BJ (cell line): ENCODE measurements at regions not wholly inside any gene's neighbourhood (a gene's known extent, or its start where the extent isn't known, plus 50 kb on each side); places are given as distances from the start of the nearest gene placed in this dataset.

ENCODE experiments used
- CTCF ChIA-PET: fragments of 350-600 bp; formaldehyde crosslinking; extraction: SDS; loops from one replicate; lab custom pipeline; 2021; ENCODE audit warnings: antibody characterized with exemption, inconsistent platforms; lab: Yijun Ruan, JAX
- POLR2A ChIA-PET: fragments of 300-600 bp; sonication (Branson Sonifier 250); formaldehyde crosslinking; extraction: SDS; loops from one replicate; lab custom pipeline; 2021; ENCODE audit warnings: antibody characterized with exemption; lab: Charles Lee
- DNase-seq: peaks from one replicate; pipeline ENCODE4 v3.0.0-alpha.2; 2011; ENCODE audit warnings: low read depth
- H3K27me3 ChIP-seq: 2 replicates; pipeline ENCODE4 v1.6.0; 2011; ENCODE audit warnings: low read length; ENCODE audit not compliant: control insufficient read depth, insufficient read depth
- H3K36me3 ChIP-seq: 2 replicates; pipeline ENCODE4 v1.5.1; 2011; ENCODE audit warnings: low read length; ENCODE audit not compliant: control insufficient read depth, insufficient read depth
- H3K4me3 ChIP-seq: 2 replicates; pipeline ENCODE4 v1.5.1; 2011; ENCODE audit warnings: low read depth, mild to moderate bottlenecking, control low read depth, low read length
- TF ChIP-seq, protein P1 (sequence below): IDR thresholded peaks from 2 replicates; pipeline ENCODE4 v1.5.1; 2011; ENCODE audit warnings: low read depth, mild to moderate bottlenecking, control low read depth, inconsistent platforms, low read length, moderate library complexity; ENCODE audit not compliant: insufficient read depth

- no peak for DNase-seq
- no peaks in the 10 kb centered on the region for H3K36me3 ChIP-seq
- TF ChIP-seq, protein P1, sequence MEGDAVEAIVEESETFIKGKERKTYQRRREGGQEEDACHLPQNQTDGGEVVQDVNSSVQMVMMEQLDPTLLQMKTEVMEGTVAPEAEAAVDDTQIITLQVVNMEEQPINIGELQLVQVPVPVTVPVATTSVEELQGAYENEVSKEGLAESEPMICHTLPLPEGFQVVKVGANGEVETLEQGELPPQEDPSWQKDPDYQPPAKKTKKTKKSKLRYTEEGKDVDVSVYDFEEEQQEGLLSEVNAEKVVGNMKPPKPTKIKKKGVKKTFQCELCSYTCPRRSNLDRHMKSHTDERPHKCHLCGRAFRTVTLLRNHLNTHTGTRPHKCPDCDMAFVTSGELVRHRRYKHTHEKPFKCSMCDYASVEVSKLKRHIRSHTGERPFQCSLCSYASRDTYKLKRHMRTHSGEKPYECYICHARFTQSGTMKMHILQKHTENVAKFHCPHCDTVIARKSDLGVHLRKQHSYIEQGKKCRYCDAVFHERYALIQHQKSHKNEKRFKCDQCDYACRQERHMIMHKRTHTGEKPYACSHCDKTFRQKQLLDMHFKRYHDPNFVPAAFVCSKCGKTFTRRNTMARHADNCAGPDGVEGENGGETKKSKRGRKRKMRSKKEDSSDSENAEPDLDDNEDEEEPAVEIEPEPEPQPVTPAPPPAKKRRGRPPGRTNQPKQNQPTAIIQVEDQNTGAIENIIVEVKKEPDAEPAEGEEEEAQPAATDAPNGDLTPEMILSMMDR: no peak
- no peaks in the 10 kb centered on the region for H3K27me3 ChIP-seq
- no peak overlapping the region for H3K4me3 ChIP-seq
- ChIA-PET CTCF (no interaction called here), POLR2A (no interaction called here)
Measured at GRCh38 chr4:179582164-179582905, 2140.1 kb upstream of the AGA start.

DNA sequence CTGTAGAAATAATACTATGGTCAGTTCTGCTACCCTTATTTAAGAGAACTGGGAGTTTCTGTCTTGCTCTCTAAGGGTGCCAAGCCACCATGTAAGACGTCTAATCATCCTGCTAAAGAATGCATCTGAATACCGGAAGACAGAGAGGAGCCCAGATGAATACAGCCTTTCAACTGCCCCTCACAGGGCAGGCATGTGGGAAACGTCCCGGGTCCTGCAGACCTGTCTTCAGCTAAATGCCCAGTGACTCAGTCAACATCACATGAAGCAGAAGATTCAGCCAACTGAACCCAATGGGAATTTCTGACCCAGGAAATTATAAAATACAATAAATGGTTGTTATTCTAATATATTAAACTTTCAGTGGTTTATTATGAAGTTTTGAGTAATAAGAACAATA, 2141.0 kb upstream of the AGA start:
- Histone ChIP-seq H3K4me3 (no peak overlapping the region), H3K36me3 (no peaks in the 10 kb centered on the region), H3K27me3 (no peaks in the 10 kb centered on the region)
- ChIA-PET CTCF (no interaction called here), POLR2A (no interaction called here)
- no peak for DNase-seq
- TF ChIP-seq, protein P1: no peak

- Histone ChIP-seq H3K4me3 (no peak overlapping the region), H3K36me3 (no peaks in the 10 kb centered on the region), H3K27me3 (no peaks in the 10 kb centered on the region)
- DNase-seq: no peak
- ChIA-PET POLR2A (no interaction called here), CTCF (no interaction called here)
- TF ChIP-seq, protein P1: no peak
Measured at GRCh38 chr4:179584101-179584500, 2141.9 kb upstream of the AGA start.

GRCh38 chr4:179585761-179586160, 2143.5 kb upstream of the AGA start:
- ChIA-PET POLR2A (no interaction called here), CTCF (no interaction called here)
- Histone ChIP-seq H3K36me3 (no peaks in the 10 kb centered on the region), H3K4me3 (no peak overlapping the region), H3K27me3 (no peaks in the 10 kb centered on the region)
- TF ChIP-seq, protein P1: no peak
- no peak for DNase-seq

- ChIA-PET POLR2A (no interaction called here), CTCF (no interaction called here)
- DNase-seq: no peak
- Histone ChIP-seq H3K27me3 (no peaks in the 10 kb centered on the region), H3K36me3 (no peaks in the 10 kb centered on the region), H3K4me3 (no peak overlapping the region)
- TF ChIP-seq, protein P1: no peak
Measured at GRCh38 chr4:179586460-179586859, 2144.2 kb upstream of the AGA start.
